ENCODE measurements at regions not wholly inside any gene's neighbourhood (a gene's known extent, or its start where the extent isn't known, plus 50 kb on each side); places are given as distances from the start of the nearest gene placed in this dataset.

GRCh38 chrX:104351173-104351769, 96.5 kb upstream of the ESX1 start:
- no peak overlapping the region for H3K9ac ChIP-seq (ENCODE audit: low read length)
- peak; percentile 91 for ATAC-seq

GRCh38 chrX:104347860-104348259, 93.1 kb upstream of the ESX1 start:
- TF ChIP-seq EZH2 (IDR thresholded peaks at IDR 0.05; ENCODE audit: low read length, unreplicated experiment) (no peak), CTCF (conservative IDR thresholded peaks at IDR 0.05; ENCODE audit: low read depth, low read length) (no peak), EZH2phosphoT487 (IDR thresholded peaks at IDR 0.05; ENCODE audit: borderline replicate concordance, low read length) (no peak)
- Histone ChIP-seq H3K79me2 (ENCODE audit: low read length) (no peaks in the 10 kb centered on the region), H3K36me3 (ENCODE audit: low read depth, low read length) (no peaks in the 10 kb centered on the region), H3K4me2 (ENCODE audit: low read length) (no peak overlapping the region), H4K20me1 (ENCODE audit: low read length) (no peaks in the 10 kb centered on the region), H3K9me3 (ENCODE audit: low read length) (no peaks in the 10 kb centered on the region), H3K4me3 (ENCODE audit: low read length) (no peak overlapping the region), H3K9ac (ENCODE audit: low read length) (no peak overlapping the region), H3K27me3 (ENCODE audit: low read length) (no peaks in the 10 kb centered on the region), H3K4me1 (ENCODE audit: insufficient read depth, low read length) (peaks cover 31% of the 10 kb centered on the region), H3K9me2 (replicated peaks; ENCODE audit: low read length) (no peaks in the 10 kb centered on the region), H2AFZ (ENCODE audit: low read length) (no peak overlapping the region), H3F3A (ENCODE audit: low read length, unreplicated experiment) (no peaks in the 10 kb centered on the region), H3K27ac (ENCODE audit: low read length) (no peak overlapping the region)
- intact Hi-C loops (cut with micrococcal nuclease), result no loop called here
- no TSS peak for BruUV-seq (replicated peaks)
- no peak for ATAC-seq
- ChIA-PET POLR2A (ENCODE audit: unreplicated experiment) (no interaction called here), CTCF (no interaction called here)
- no peak for DNase-seq

More at GRCh38 chrX:104351173-104351769, 96.5 kb upstream of the ESX1 start:
- Histone ChIP-seq H3K9me2 (replicated peaks; ENCODE audit: low read length) (no peaks in the 10 kb centered on the region), H3K27me3 (ENCODE audit: low read length) (no peaks in the 10 kb centered on the region), H3K9me3 (ENCODE audit: low read length) (no peaks in the 10 kb centered on the region), H3F3A (ENCODE audit: low read length, unreplicated experiment) (no peaks in the 10 kb centered on the region), H3K4me3 (ENCODE audit: low read length) (no peak overlapping the region), H4K20me1 (ENCODE audit: low read length) (no peaks in the 10 kb centered on the region), H3K4me1 (ENCODE audit: insufficient read depth, low read length) (peaks cover 27% of the 10 kb centered on the region), H3K79me2 (ENCODE audit: low read length) (no peaks in the 10 kb centered on the region), H3K4me2 (ENCODE audit: low read length) (peak overlapping the region; percentile 10), H2AFZ (ENCODE audit: low read length) (no peak overlapping the region), H3K27ac (ENCODE audit: low read length) (peak overlapping the region; percentile 47), H3K36me3 (ENCODE audit: low read depth, low read length) (no peaks in the 10 kb centered on the region)
- ChIA-PET CTCF (no interaction called here), POLR2A (ENCODE audit: unreplicated experiment) (no interaction called here)
- DNase-seq, result peak; percentile 87
- TF ChIP-seq CTCF (conservative IDR thresholded peaks at IDR 0.05; ENCODE audit: low read depth, low read length) (no peak), EZH2phosphoT487 (IDR thresholded peaks at IDR 0.05; ENCODE audit: borderline replicate concordance, low read length) (no peak), EZH2 (IDR thresholded peaks at IDR 0.05; ENCODE audit: low read length, unreplicated experiment) (no peak)
- no TSS peak for BruUV-seq (replicated peaks)
- intact Hi-C loops (cut with micrococcal nuclease), result no loop called here

- no TSS peak for BruUV-seq (replicated peaks)
- ChIA-PET POLR2A (ENCODE audit: unreplicated experiment) (interaction anchor here (0.6 kb wide), 1 partner anchor 168 kb away, joined by 10 read pairs; no protein-coding TSS in a partner anchor), CTCF (no interaction called here)
- no peaks in the 10 kb centered on the region for H3K9me3 ChIP-seq (ENCODE audit: low read length)
- peak; percentile 93 for ATAC-seq
- H3K36me3 ChIP-seq (ENCODE audit: low read depth, low read length), result no peaks in the 10 kb centered on the region
- no peak overlapping the region for H3K4me3 ChIP-seq (ENCODE audit: low read length)
- no peaks in the 10 kb centered on the region for H3K9me2 ChIP-seq (replicated peaks; ENCODE audit: low read length)
- no peaks in the 10 kb centered on the region for H3K27me3 ChIP-seq (ENCODE audit: low read length)
- no peak overlapping the region for H2AFZ ChIP-seq (ENCODE audit: low read length)
- intact Hi-C loops (cut with micrococcal nuclease), result loop anchor here (1.0 kb wide), 3 partner anchors 25 to 148 kb away; no protein-coding TSS in a partner anchor
- TF ChIP-seq CTCF (conservative IDR thresholded peaks at IDR 0.05; ENCODE audit: low read depth, low read length) (peak; percentile 74), EZH2phosphoT487 (IDR thresholded peaks at IDR 0.05; ENCODE audit: borderline replicate concordance, low read length) (no peak), EZH2 (IDR thresholded peaks at IDR 0.05; ENCODE audit: low read length, unreplicated experiment) (no peak)
- no peaks in the 10 kb centered on the region for H3F3A ChIP-seq (ENCODE audit: low read length, unreplicated experiment)
- peaks cover 17% of the 10 kb centered on the region; the same call in 1 of the 2 replicates for H3K4me1 ChIP-seq (ENCODE audit: insufficient read depth, low read length)
- H3K27ac ChIP-seq (ENCODE audit: low read length), result no peak overlapping the region
- H3K9ac ChIP-seq (ENCODE audit: low read length), result no peak overlapping the region
- H3K4me2 ChIP-seq (ENCODE audit: low read length), result peak overlapping the region; percentile 23
- peak; percentile 94 for DNase-seq
- H4K20me1 ChIP-seq (ENCODE audit: low read length), result no peaks in the 10 kb centered on the region
- H3K79me2 ChIP-seq (ENCODE audit: low read length), result no peaks in the 10 kb centered on the region
Measured at GRCh38 chrX:104343428-104344129, 88.8 kb upstream of the ESX1 start.
